ENCODE measurements at regions not wholly inside any gene's neighbourhood (a gene's known extent, or its start where the extent isn't known, plus 50 kb on each side); places are given as distances from the start of the nearest gene placed in this dataset.

DNA sequence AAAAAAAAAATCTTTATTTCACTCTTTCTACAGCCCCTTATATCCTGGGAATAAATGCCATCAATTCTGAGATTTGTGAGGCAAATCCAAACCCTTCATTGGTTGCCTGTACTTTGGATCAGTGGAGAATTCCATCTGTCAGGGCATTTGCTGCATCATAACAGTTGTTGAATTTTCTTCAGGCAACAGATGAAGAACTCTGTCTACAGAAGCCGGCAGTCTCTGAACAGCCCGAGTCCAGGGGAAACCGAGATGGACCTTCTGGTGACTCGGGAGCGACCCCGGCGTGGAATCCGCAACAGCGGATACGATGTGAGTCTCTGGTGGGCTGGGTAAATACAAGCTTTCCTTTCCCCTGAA is 82.3 kb downstream of the C11orf91 start:
- TF ChIP-seq, protein P1, sequence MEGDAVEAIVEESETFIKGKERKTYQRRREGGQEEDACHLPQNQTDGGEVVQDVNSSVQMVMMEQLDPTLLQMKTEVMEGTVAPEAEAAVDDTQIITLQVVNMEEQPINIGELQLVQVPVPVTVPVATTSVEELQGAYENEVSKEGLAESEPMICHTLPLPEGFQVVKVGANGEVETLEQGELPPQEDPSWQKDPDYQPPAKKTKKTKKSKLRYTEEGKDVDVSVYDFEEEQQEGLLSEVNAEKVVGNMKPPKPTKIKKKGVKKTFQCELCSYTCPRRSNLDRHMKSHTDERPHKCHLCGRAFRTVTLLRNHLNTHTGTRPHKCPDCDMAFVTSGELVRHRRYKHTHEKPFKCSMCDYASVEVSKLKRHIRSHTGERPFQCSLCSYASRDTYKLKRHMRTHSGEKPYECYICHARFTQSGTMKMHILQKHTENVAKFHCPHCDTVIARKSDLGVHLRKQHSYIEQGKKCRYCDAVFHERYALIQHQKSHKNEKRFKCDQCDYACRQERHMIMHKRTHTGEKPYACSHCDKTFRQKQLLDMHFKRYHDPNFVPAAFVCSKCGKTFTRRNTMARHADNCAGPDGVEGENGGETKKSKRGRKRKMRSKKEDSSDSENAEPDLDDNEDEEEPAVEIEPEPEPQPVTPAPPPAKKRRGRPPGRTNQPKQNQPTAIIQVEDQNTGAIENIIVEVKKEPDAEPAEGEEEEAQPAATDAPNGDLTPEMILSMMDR (IDR thresholded peaks at IDR 0.05; ENCODE audit: poor library complexity): no peak
- no peak for TF ChIP-seq EZH2 (IDR thresholded peaks at IDR 0.05; ENCODE audit: borderline replicate concordance)
- no peak for TF ChIP-seq EZH2phosphoT487 (IDR thresholded peaks at IDR 0.05; ENCODE audit: low read depth, severe bottlenecking, unreplicated experiment)

Data from hepatocyte (in vitro differentiated cells).